Gastroesophageal sphincter (tissue), 4 donors: ENCODE measurements at regions not wholly inside any gene's neighbourhood (a gene's known extent, or its start where the extent isn't known, plus 50 kb on each side); places are given as distances from the start of the nearest gene placed in this dataset.

ENCODE experiments used
- ATAC-seq: fragments of 150-250 bp; one replicate; pipeline ENCODE4 v1.9.1; 2016; ENCODE audit warnings: mild to moderate bottlenecking, moderate library complexity
- H3K27ac ChIP-seq, 4 donors: fragments of 200-600 bp; sonication (generic) in 3 of 4; 1 replicate in 3 of 4; 2 replicates in 1 of 4; pipeline ENCODE4 v1.5.1; 2016 to 2019
- H3K27me3 ChIP-seq: fragments of 200-600 bp; sonication (generic); one replicate; pipeline ENCODE4 v1.5.1; 2019
- H3K36me3 ChIP-seq, 2 donors: fragments of 200-600 bp; sonication (generic); one replicate each; pipeline ENCODE4 v1.5.1; 2019; ENCODE audit warnings: control low read depth in 1 of 2
- H3K4me1 ChIP-seq, 3 donors: fragments of 200-600 bp; sonication (generic); 1 replicate in 2 of 3; 2 replicates in 1 of 3; pipeline ENCODE4 v1.5.1; 2016 to 2019; ENCODE audit warnings: control low read depth in 2 of 3
- H3K4me3 ChIP-seq, 2 donors: fragments of 200-600 bp; sonication (generic); one replicate each; pipeline ENCODE4 v1.5.1; 2019; ENCODE audit warnings: mild to moderate bottlenecking in 1 of 2, moderate library complexity in 1 of 2
- H3K9me3 ChIP-seq, 3 donors: fragments of 200-600 bp; sonication (generic); one replicate each; pipeline ENCODE4 v1.5.1; 2017 to 2019; ENCODE audit warnings: control low read depth in 2 of 3
- EP300 ChIP-seq: sonication (generic); formaldehyde crosslinking; IDR thresholded peaks from one replicate; pipeline ENCODE4 v1.6.1; 2017; ENCODE audit warnings: antibody characterized with exemption, mild to moderate bottlenecking
- POLR2A ChIP-seq, 2 donors: fragments of 450-650 bp; IDR thresholded peaks; one replicate each; pipeline ENCODE4 v1.6.1; 2017; ENCODE audit warnings: antibody characterized with exemption in 2 of 2, mild to moderate bottlenecking in 2 of 2, moderate library complexity in 1 of 2
- POLR2AphosphoS5 ChIP-seq: sonication (generic); formaldehyde crosslinking; IDR thresholded peaks from one replicate; pipeline ENCODE4 v1.6.1; 2017; ENCODE audit warnings: antibody characterized with exemption
- WGBS, 2 donors: methylation state at CpG; one replicate each; pipeline ENCODE4 v1.1.5; 2018; ENCODE audit warnings: low coverage in 1 of 2; 5-methylcytosine and 5-hydroxymethylcytosine counted together
- TF ChIP-seq, protein P1 (sequence below), 4 experiments: fragments of 200-600 bp in 2 of 4; fragments of 450-650 bp in 2 of 4; sonication (generic) in 1 of 4; IDR thresholded peaks; one replicate each; pipeline ENCODE4 v1.5.1; 2017 to 2019; ENCODE audit warnings: antibody characterized with exemption in 4 of 4, mild to moderate bottlenecking in 2 of 4, moderate library complexity in 2 of 4

DNA sequence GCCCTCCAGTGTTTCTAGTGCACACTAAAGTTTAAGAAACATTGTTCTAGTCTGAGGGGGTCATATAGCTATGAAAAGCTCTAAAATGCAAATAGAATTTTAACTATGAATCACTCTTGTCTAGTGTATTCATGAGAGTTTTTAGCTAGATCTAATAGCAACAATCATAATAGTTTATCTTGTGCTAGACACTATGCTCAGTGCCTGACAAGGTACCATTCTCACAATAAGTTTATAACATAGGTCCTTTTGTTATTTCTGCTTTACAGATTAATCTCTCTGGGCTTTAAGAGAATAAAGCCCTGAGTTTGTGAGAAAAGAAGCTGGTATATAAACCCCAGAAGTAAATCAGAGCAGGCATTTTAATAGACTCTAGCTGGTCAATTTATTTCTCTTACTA, 2120.7 kb downstream of the MAT2B start:
- Histone ChIP-seq H3K9me3 (no peaks in the 10 kb centered on the region), H3K27me3 (no peaks in the 10 kb centered on the region), H3K4me3 (no peak overlapping the region), H3K4me1 (no peaks in the 10 kb centered on the region), H3K27ac (no peak overlapping the region), H3K36me3 (no peaks in the 10 kb centered on the region)
- TF ChIP-seq POLR2A (IDR thresholded peaks at IDR 0.05), result no peak
- no peak for TF ChIP-seq EP300
- TF ChIP-seq POLR2AphosphoS5, result no peak
- no peak for ATAC-seq

DNA sequence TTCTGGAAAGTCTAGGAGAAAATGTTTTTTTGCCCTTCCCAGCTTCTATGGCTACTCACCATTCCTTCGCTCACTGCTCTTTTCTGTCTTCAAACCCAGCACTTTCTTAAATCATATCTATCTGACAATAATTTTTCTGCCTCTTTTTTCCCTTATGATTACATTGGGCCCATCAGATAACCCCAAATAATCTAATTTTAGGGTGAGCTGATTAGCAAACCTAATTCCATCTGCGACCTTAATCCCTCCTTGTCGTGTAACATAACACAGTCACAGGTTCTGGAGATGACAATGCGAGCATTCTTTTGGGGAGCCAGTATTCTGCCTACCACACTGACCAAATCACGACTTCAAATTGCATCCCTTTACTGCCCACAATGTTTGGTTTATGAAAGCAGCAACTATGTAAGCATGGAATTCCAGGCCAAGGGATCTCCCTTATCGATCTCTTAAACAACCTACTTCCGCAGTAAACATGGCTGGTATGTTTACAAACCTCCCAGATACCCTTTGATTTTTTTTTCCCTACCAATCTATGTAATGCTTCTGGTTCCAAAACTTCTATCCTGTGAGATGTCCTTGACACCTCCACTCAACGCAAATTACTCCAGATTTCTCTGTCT, 2122.2 kb downstream of the MAT2B start:
- no peak for ATAC-seq
- no peak overlapping the region for H3K27ac ChIP-seq
- 80 to 85% methylated on average over 6 to 8 of the region's 8 CpGs for WGBS, 2 donors

DNA sequence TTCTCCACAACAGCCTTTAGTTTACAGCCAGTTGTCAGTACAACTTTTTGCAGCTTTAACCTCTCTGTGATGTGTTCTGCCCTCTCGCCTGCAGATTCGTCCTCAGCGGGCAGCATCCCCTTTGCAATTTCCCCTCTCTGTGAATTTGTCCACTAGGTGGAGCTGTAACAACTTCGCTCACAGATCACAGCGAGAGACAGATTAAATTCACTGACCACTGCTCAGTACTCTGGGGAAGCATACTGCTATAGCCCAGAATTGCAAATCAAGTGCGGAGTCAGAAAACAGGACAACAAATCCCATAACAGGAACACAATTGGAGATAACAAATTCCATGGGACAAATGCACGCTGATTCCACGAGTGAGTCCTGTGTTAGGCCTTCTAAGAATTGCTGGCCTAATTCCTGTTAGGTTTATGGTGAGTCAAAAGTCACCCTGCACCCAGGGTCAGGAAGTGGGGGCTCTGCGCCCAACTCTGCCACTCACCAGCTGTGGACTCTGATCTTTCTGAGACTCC, 2124.9 kb downstream of the MAT2B start:
- Histone ChIP-seq H3K4me1 (no peaks in the 10 kb centered on the region), H3K36me3 (no peaks in the 10 kb centered on the region), H3K4me3 (no peak overlapping the region), H3K27ac (no peak overlapping the region), H3K9me3 (no peaks in the 10 kb centered on the region), H3K27me3 (no peaks in the 10 kb centered on the region)
- peak; percentile 48 for ATAC-seq
- WGBS, 2 donors, result 26 to 35% methylated on average over 3 to 9 of the region's 9 CpGs
- no peak for TF ChIP-seq POLR2AphosphoS5
- TF ChIP-seq, protein P1, sequence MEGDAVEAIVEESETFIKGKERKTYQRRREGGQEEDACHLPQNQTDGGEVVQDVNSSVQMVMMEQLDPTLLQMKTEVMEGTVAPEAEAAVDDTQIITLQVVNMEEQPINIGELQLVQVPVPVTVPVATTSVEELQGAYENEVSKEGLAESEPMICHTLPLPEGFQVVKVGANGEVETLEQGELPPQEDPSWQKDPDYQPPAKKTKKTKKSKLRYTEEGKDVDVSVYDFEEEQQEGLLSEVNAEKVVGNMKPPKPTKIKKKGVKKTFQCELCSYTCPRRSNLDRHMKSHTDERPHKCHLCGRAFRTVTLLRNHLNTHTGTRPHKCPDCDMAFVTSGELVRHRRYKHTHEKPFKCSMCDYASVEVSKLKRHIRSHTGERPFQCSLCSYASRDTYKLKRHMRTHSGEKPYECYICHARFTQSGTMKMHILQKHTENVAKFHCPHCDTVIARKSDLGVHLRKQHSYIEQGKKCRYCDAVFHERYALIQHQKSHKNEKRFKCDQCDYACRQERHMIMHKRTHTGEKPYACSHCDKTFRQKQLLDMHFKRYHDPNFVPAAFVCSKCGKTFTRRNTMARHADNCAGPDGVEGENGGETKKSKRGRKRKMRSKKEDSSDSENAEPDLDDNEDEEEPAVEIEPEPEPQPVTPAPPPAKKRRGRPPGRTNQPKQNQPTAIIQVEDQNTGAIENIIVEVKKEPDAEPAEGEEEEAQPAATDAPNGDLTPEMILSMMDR (IDR thresholded peaks at IDR 0.05), result peak; percentile 36 to 74 (median 42)

More for the DNA sequence above, 2122.2 kb downstream of the MAT2B start:
- Histone ChIP-seq H3K27me3 (no peaks in the 10 kb centered on the region), H3K9me3 (no peaks in the 10 kb centered on the region), H3K36me3 (no peaks in the 10 kb centered on the region), H3K4me3 (no peak overlapping the region), H3K4me1 (no peaks in the 10 kb centered on the region)
- TF ChIP-seq POLR2AphosphoS5 (no peak), POLR2A (IDR thresholded peaks at IDR 0.05) (no peak), EP300 (no peak)
- TF ChIP-seq, protein P1 (IDR thresholded peaks at IDR 0.05), result no peak

DNA sequence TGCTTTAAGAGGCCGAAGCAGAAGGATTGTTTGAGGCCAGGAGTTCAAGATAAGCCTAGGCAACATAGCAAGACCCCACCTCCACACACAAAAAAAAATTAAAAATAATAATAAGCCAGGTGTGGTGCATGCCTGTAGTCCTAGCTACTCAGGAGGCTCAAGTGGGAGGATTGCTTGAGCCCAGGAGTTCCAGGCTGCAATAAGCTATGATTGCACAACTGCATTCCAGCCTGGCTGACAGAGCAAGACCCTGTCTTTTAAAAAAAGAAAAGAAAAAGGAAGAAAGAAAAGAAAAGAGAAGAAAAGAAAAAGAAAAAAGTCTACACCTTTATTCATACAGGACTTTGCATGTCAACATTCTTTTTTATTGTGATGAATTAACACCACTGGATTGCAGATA, 2125.8 kb downstream of the MAT2B start:
- WGBS, 2 donors, result 33 to 92% methylated on average over 1 of the region's 1 CpG
- H3K27me3 ChIP-seq, result no peaks in the 10 kb centered on the region
- H3K4me3 ChIP-seq, result no peak overlapping the region
- no peaks in the 10 kb centered on the region for H3K9me3 ChIP-seq
- H3K4me1 ChIP-seq, result no peaks in the 10 kb centered on the region
- no peak for ATAC-seq
- no peak for TF ChIP-seq POLR2A (IDR thresholded peaks at IDR 0.05)
- no peak for TF ChIP-seq EP300
- TF ChIP-seq POLR2AphosphoS5, result no peak
- TF ChIP-seq, protein P1 (IDR thresholded peaks at IDR 0.05), result no peak
- no peak overlapping the region for H3K27ac ChIP-seq
- no peaks in the 10 kb centered on the region for H3K36me3 ChIP-seq

DNA sequence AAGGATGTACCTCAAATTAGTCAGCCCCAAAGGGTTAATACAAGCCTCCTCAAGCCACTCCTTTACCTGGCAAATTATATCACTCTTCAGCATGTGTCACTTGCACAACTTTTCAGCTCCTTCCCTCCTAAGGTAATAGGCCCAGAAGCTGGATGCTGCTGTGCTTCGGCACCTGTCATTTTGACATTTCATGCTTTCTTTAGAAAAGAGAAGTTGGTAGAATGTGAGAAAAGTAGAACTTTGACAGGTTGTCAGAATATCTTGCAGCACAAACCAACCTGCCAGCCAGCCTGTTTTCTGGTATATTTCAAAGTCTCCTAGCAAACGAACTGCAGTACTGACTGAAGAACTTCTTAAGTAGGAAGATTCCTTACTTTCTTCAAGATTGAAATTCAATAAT, 2136.9 kb downstream of the MAT2B start:
- TF ChIP-seq, protein P1 (IDR thresholded peaks at IDR 0.05), result no peak
- TF ChIP-seq POLR2A (IDR thresholded peaks at IDR 0.05), result no peak
- no peak for TF ChIP-seq EP300
- no peak for TF ChIP-seq POLR2AphosphoS5
- 71 to 75% methylated on average over 2 of the region's 2 CpGs for WGBS, 2 donors

More for the DNA sequence above, 2136.9 kb downstream of the MAT2B start:
- no peaks in the 10 kb centered on the region for H3K27me3 ChIP-seq
- no peak overlapping the region for H3K4me3 ChIP-seq
- no peaks in the 10 kb centered on the region for H3K4me1 ChIP-seq
- H3K36me3 ChIP-seq, result no peaks in the 10 kb centered on the region
- no peaks in the 10 kb centered on the region for H3K9me3 ChIP-seq
- no peak for ATAC-seq
- no peak overlapping the region for H3K27ac ChIP-seq
